ENCODE measurements at regions not wholly inside any gene's neighbourhood (a gene's known extent, or its start where the extent isn't known, plus 50 kb on each side); places are given as distances from the start of the nearest gene placed in this dataset.
"Not testable (repeated sequence)": the region's sequence is repeated elsewhere in the genome, so short reads cannot be mapped to it uniquely, and the experiment has no call there.

DNA sequence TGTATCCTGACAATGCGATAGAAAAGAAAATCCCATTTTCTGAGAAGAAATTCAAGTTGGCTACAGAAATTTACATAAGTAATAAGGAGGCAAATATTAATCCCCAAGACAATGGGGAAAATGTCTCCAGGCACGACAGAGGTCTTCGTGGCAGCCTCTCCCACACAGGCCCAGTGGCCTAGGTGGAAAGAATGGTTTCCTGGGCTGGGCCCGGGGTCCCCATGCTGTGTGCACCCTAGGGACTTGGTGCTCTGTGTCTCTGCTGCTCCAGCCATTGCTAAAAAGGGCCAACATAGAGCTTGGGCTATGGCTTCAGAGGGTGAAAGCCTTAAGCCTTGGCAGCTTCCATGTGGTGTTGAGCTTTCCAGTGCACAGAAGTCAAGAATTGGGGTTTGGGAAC, 102.5 kb upstream of the LYPLAL1 start:
- no peak for DNase-seq

DNA sequence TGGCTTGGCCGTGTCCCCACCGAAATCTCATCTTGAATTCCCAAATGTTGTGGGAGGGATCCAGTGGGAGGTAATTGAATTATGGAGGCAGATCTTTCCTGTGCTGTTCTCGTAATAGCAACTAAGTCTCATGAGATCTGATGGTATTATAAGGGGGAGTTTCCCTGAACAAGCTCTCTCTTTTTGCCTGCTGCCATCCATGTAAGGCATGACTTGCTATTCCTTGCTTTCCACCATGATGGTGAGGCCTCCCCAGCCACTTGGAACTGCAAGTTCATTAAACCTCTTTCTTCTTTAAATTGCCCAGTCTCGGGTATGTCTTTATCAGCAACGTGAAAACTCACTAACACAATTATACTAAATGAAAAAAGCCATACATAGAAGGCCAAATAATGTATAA, 101.3 kb upstream of the LYPLAL1 start:
- no peak for DNase-seq

DNA sequence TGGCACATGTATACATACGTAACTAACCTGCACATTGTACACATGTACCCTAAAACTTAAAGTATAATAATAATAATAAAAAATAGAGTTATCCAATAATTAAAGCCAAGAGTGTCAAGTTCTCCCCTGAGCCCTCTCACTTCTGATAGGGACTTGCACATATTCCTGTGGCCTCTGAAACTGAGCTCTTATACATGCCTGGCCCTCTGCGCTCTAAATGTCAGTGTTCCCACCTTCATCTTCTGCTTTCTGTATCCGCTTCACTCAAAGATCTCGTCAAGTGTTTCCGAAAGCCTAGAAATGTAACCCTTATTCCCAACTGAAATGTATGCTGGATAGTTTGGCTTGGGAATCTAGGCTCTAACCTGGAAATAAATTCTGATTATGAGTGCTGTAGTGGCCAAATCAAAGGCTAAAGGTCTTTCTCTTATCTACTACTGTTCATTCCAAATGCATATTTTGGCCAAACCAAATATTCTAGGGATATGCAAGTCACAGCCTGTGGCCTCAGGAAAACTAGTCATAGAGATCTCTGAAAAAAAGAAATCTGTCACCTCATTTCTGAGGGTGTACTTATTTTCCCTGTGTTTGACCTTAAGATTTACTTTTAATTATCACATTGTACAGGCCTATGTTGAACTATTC, 99.5 kb upstream of the LYPLAL1 start:
- DNase-seq, result no peak

DNA sequence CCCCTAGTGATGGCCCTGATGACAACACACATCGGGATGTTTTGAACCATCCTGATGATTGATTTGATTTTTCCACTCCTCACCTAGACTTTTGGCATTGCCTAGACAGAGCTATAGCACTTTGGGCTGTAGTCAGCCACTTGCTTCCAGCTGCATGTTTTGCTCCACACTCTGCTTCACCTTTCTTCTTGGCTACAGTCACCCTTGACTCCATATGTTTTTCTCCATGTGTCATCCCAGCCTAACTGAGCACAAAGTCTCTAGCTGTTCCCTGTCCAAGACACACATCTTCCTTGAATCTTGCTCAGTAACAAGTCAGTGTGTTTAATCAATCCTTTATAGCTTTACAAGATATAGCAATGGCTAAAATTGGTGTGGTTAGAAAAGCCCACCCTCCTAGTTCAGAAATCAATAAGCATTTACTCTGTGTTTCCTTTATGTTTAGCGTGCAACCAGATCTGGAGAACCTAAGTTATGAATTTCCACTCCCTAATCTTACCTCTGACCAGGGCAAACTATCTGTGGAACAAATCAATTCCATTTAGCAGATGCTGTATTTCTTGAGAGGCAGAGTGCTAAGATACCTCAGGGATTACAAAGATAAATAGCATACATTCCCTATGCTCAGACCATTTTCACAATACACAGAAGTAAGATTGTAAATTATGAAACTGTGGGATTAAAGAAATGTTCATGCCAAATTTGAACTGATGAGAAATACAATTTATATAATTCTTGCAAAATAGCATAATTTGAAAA, 98.4 kb upstream of the LYPLAL1 start:
- DNase-seq, result no peak

DNA sequence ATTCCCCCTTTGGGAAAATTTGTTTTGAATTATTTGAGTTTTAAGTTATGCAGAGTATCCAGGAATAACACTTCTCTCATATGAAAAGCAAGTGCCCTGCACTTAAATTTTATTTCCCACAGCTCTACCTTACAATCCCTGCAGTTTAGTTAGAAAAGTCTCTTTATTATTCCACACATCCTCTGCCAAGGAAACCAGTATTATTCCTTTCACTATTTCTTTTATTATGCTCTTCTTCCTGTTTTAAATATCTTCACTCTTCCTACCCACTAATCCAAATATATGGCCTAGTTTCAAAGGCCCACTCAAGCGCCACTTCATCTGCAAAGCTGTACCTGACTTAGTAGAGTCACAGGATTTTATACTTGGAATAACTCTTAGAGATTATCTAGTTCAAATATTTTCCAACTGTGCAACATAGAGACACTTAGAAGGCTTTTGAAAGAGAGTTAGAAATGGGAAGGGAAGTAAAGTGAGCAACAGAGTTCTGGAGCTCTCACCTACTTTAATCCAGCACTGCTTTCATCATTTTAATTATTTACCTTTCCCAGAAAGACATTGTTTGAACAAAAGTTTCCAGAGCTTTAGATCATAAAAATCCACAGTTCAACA, 97.2 kb upstream of the LYPLAL1 start:
- no peak for DNase-seq

DNA sequence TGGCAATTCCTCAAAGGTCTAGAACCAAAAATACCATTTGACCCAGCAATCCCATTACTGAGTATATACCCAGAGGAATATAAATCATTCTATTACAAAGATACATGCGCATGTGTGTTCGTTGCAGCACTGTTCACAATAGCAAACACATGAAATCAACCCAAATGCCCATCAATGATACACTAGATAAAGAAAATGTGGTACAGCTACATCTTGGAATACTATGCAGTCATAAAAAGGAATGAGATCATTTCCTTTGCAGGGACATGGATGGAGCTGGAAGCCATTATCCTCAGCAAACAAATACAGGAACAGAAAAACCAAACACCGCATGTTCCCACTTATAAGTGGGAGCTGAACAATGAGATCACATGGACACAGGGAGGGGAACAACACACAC, 95.9 kb upstream of the LYPLAL1 start:
- not testable (repeated sequence) for DNase-seq

DNA sequence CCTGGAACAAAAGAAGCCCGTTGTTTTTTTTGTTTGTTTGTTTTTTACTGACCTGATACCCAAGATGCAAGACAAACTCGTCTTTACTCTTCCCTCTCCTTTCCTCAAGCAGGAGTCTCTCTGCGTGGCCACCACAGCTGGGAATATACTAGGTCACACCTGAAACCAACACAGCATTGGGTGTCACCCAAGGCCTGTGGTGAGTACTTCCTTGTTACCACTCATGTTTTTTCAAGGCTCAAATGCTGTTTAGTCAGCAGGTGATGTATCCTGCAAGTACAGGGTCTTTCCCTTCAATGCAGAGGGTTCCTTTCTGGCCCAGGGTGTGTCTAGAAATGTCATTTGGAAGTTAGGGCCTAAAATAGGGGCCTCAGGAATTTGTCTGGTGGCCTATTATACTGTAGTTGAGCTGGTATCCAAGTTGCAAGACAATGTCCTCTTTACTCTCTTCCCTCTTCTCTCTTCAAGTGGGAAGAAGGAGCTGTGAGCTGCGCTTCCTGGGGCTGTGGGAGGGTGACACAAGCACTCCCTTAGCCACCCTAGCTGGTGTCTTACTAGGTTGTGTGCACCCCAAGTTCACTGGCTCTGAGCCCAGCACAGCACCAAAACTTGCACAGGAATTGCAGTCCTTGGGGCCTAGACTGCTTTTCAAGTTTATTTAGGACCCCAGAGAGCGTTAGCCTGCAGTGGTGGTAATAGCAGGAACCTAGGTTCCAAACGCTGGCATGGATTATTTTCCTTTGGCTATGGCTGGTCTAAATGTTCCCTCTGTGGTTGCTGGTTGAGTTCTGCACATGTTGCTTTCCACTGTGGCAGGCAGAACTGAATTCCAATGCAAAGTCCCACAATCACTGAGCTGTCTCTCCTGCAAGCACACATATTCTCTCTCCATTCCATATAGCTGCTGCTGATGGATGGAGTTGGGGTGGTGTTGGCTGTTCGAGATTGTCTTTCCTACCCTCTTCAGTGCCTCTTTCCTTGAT, 91.4 kb upstream of the LYPLAL1 start:
- DNase-seq, result no peak

DNA sequence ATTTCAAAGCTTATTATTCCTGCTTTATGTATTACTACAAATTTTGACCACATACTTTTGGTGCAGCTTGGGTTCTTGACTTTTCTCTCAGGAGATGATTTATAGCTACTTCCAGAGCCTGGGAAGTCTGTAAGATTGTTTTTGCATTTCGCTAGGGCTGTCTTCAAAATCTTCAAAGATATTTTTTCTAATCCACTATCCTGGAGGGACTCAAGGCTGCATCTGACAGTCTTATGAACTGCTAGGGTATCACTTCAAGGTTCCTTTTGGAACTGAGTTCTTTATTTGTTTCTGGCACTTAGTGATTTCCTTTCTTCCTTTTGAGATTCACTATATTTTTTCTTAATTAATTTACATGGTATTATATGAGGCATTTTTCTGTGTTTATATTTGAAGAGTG, 90.0 kb upstream of the LYPLAL1 start:
- DNase-seq, result no peak

DNA sequence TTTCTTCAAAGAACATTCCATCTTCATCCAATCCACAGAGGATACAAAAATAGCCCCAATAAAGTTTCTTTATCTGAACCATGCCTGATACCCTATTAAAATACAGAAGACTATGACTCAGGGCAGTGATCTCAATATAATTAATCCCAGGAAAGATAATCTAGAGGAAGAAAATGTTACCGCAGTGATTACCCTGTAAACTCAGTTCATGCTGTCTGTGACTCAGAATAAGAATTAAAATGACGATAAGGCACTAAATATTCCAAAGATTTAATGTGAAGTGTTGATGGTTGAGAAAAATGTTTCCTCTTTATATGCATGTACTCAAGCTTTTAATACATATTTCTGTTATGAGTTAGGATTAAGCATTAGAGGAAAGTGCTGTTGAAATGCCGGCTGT, 88.6 kb upstream of the LYPLAL1 start:
- no peak for DNase-seq

DNA sequence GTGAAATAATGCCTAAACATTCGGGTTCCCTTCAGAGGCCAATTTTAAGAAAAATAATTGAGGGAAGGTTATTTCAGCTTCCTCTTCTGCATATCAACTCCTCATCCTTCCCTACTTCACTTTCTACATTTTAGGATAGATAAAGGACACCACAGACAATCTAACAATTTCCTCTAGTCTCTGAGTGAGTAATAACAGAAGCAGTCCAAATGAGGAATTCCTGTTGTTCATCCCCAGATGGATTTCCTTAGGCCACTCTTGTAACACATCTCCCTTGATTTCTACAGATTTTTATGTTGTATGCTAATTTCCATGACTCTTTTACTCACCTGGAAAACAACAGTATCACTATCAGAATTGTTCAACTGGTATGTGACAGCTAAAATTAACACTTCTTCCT, 87.7 kb upstream of the LYPLAL1 start:
- DNase-seq, result no peak

DNA sequence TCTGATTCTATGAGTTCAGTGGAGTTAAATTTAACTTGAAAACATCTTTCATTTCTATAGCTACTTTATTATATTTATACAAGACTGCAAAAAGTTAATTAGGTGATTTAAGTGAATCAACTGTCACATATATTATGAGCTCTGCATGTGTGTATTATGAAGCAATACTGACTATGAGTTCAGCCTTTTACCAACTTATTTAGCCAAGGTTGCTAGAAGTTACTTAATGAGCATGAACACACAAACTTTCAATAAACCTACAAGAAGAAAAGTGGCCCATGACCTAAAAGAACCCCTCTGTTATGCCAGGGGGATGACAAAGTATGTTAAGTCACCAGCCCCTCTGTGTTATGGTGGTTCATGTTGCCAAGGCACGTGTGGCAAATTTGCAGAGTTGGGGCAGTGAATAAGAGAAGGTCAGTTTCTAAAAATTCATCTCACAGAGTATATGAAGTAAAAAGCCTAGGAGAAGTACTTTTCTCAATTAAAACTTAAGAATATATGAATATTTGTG, 86.7 kb upstream of the LYPLAL1 start:
- DNase-seq, result no peak

DNA sequence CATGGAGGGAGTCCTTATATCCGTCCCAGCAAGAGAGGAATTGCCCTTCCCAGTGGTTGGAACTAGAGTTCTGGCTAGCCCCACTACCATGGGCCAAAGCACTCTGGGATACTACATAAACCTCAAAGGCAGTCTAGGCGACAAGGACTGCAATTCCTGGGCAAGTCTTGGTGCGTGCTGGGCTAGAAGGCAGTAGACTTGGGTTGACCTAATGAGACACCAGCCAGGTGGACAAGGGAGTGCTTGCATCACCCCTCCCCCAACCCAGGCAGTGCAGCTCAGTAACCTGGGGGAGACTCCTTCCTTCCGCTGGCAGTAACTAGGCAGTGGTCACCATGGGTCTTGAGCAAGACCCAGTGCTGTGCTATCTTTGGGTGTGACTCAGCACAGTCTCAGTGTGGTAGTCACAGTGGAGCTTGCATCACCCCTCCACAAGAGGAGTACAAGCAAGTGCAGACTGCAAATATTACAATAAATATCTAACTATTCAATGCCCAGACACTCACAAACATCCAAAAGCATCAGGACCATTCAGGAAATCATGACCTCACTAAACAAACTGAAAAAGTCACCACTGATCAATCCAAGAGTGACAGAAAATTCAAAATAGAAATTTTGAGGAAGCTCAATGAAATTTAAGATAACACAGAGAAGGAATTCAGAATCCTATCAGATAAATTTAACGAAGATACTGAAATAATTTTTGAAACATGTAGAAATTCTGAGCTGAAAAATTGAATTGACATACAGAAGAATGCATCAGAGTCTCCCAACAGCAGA, 84.7 kb upstream of the LYPLAL1 start:
- DNase-seq, result no peak

DNA sequence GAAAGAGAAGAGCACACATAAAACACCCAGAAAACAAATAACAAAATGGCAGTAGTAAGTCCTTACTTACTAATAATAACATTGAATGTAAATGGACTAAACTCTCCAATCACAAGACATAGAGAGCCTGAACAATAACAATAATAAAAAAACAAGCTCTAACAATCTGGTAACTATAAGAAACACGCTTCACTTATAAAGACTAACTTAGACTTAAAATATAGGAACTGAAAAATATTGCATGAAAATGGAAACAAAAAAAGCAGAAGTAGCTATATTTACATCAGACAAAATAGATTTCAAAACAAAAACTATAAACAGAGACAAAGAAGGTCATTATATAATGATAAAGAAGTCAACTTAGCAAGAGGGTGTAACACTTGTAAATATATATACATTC, 83.1 kb upstream of the LYPLAL1 start:
- no peak for DNase-seq

DNA sequence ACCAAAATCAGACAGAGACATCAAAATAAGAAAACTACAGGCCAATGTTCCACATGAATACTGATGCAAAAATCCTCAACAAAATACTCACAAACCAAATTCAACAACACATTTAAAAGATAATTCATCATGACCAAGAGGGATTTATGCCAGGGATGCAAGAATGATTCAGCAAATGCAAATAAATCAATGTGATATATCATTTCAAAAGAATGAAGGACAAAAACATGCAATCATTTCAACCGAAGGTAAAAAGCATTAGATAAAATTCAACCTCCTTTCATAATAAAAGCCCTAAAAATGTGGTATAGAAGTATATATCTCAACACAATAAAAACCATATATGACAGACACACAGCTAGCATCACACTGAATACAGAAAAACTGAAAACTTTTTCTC, 81.5 kb upstream of the LYPLAL1 start:
- no peak for DNase-seq

DNA sequence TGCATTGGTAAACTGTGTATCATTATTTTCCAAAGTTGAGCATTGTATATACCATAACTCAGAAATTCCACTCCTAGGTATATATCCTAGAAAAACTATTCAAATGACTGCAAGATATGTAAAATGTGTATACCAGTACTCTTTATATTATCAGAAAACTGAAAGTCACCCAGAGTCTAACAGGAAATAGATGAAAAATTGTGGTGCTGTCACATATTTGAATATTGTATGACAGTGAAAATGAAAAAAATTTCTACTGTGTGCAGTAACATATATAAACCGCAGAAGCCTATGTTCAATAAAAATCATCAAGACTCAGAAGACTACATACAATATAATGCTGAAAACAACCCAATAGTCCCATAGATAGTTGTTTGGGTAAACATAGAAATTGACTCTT, 74.4 kb upstream of the LYPLAL1 start:
- DNase-seq, result no peak

DNA sequence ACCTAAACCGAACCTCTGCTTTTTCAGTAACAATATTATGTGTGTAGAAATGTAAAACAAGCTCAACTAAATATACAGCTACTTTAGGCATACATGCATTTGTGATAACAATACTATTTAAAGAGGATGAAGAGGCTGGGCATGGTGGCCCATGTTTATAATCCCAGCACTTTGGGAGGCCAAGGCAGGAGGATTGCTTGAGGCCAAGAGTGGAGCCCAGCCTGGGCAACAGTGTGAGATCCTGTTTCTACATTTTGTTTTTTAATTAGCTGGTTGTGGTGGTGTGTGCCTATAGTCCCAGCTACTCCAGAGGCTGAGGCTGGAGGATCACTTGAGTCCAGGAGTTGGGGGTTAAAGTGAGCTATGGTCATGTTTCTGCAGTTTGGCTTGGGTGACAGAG, 73.6 kb upstream of the LYPLAL1 start:
- DNase-seq, result no peak

DNA sequence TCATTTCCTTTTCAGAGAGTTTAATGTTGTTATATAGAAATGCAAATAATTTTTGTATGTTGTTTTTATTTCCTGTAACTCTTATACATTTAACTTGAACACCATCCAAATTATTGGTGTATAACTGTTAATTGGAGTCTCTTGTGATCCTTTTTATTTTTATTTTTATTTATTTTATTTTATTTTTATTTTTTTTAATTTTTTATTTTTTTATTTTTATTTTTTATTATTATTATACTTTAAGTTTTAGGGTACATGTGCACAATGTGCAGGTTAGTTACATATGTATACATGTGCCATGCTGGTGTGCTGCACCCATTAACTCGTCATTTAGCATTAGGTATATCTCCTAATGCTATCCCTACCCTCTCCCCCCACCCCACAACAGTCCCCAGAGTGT, 71.2 kb upstream of the LYPLAL1 start:
- DNase-seq, result not testable (repeated sequence)

DNA sequence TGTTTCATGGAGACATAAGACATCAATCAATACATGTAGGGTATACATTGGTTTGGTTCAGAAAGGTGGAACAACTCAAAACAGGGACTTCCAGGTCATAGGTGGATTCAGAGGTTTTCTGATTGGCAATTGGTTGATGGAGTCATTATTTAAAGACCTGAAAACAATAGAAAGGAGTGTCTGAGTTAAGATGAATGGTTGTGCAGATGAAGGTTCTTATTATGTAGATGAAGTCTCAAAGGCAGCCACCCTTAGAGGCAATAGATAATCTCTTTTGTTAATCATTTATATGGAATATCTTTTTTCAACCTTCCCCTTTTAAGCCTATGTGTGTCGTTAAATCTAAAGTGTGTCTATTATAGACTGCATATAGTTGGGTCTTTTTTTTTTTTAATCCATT, 67.8 kb upstream of the LYPLAL1 start:
- DNase-seq, result no peak

DNA sequence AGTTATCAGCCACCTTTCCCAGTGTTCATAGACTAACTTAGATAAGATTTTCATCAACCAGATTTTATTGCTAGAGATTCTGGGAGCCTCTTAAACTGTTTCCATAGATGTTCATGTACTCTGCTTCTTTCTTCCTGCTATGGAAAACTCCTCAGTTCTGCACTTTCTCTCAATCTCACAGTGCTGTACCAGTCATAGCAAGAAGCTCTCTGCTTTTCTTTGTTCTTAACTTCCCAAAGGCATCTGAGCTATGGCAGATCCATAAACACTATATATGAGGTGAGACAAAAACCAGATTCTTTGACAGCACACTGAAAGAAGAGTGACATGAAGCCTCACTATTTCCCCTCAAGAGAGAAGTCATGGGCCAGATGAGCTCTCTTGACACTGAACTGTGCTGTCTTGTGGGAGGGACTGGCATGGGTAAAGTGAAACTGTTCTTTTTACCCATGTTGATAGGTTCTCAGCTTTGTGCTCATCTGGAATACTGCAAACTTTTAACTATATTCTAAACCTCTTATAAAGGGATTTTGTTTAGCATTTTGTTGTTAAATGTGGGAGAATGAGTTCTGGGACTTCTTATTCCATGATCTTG, 64.2 kb upstream of the LYPLAL1 start:
- no peak for DNase-seq

DNA sequence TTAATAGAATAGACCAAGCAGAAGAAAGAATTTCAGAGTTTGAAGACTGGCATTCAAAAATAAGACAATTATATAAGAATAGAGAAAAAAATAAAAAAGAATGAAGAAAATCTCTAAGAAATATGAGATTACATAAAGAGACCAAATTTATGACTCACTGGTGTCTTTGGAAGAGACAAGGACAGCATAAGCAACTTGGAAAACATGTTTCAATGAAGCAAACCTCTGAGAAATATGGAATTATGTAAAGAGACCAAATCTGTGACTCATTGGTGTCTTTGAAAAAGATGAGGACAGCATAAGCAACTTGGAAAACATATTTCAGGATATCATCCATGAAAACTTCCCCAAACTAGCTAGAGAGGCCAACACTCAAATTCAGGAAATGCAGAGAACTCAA, 60.4 kb upstream of the LYPLAL1 start:
- DNase-seq, result no peak

DNA sequence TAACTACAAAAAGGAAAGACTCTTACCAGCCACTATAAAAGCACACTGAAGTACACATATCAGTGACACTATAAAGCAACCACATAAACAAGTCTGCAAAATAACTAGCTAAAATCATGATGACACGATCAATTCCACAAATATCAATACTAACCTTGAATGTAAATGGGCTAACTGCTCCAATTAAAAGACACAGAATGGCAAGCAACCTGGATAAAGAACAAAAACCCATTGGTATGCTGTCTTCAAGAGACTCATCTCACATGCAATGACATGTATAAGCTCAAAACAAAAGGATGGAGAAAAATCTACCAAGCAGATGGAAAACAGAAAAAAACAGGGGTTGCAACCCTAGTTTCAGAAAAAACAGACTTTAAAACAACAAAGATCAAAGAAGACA, 59.7 kb upstream of the LYPLAL1 start:
- DNase-seq, result no peak

DNA sequence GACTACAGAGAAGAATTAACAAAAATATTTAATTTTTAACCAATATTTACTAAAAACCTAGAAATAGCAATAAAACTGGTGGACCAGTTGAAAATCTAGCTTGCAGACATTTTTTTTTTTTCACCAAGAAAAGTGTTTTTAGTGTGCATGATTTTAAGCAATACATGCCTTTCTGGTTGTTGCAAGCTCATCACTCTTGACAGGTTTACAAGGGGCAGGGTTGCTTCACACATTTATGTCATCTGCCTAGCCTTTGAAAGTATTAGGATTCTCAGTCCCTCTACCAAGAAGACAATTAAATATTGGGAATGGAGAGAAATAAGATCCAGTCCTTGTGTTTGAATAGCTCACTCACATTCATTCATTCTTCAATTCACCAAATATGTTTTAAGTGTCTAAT, 53.8 kb upstream of the LYPLAL1 start:
- no peak for DNase-seq
